Mesenchymal stem cell (in vitro differentiated cells and primary cell): ENCODE measurements at regions not wholly inside any gene's neighbourhood (a gene's known extent, or its start where the extent isn't known, plus 50 kb on each side); places are given as distances from the start of the nearest gene placed in this dataset.

ENCODE experiments used
- DNase-seq: peaks from one replicate; pipeline ENCODE4 v3.0.0-alpha.2; 2013
- H2AFZ ChIP-seq: one replicate; pipeline ENCODE4 v1.6.1; 2013; ENCODE audit warnings: low read depth, mild to moderate bottlenecking, control low read depth, inconsistent platforms, low read length, moderate library complexity
- H2AK5ac ChIP-seq: 2 replicates; pipeline ENCODE4 v1.6.1; 2013; ENCODE audit warnings: low read length, moderate library complexity, mild to moderate bottlenecking, inconsistent platforms; ENCODE audit not compliant: severe bottlenecking
- H2BK120ac ChIP-seq: one replicate; pipeline ENCODE4 v1.6.1; 2013; ENCODE audit warnings: low read depth, mild to moderate bottlenecking, inconsistent platforms, low read length, moderate library complexity
- H2BK12ac ChIP-seq, 2 experiments: one replicate each; pipeline ENCODE4 v1.6.1; 2013; ENCODE audit warnings: inconsistent platforms in 2 of 2, low read length in 2 of 2, mild to moderate bottlenecking in 2 of 2, moderate library complexity in 2 of 2, control low read depth in 1 of 2
- H2BK15ac ChIP-seq: one replicate; pipeline ENCODE4 v1.6.1; 2013; ENCODE audit warnings: mild to moderate bottlenecking, low read depth, inconsistent platforms; ENCODE audit not compliant: poor library complexity, severe bottlenecking
- H2BK5ac ChIP-seq: 2 replicates; pipeline ENCODE4 v1.6.1; 2013; ENCODE audit warnings: low read depth, mild to moderate bottlenecking, low read length, control low read depth, inconsistent platforms; ENCODE audit not compliant: poor library complexity, severe bottlenecking
- H3K14ac ChIP-seq, 2 experiments: one replicate each; pipeline ENCODE4 v1.6.1; 2013; ENCODE audit warnings: inconsistent platforms in 2 of 2, low read length in 2 of 2, control low read depth in 1 of 2, mild to moderate bottlenecking in 1 of 2, moderate library complexity in 1 of 2
- H3K18ac ChIP-seq, 2 experiments: one replicate each; pipeline ENCODE4 v1.6.1; 2013; ENCODE audit warnings: inconsistent platforms in 2 of 2, low read length in 2 of 2, control low read depth in 1 of 2, low read depth in 1 of 2, mild to moderate bottlenecking in 1 of 2
- H3K23ac ChIP-seq, 2 experiments: one replicate each; pipeline ENCODE4 v1.6.1; 2013; ENCODE audit warnings: inconsistent platforms in 2 of 2, low read length in 2 of 2, mild to moderate bottlenecking in 2 of 2, moderate library complexity in 2 of 2, control low read depth in 1 of 2
- H3K27ac ChIP-seq: 2 replicates; pipeline ENCODE4 v1.5.1; 2013; ENCODE audit warnings: mild to moderate bottlenecking, moderate library complexity, low read length, control low read depth, inconsistent platforms; ENCODE audit not compliant: poor library complexity, severe bottlenecking
- H3K27me3 ChIP-seq, 2 experiments: 2 replicates each; pipeline versions ENCODE4 v1.6.1 to v1.7.0; 2013; ENCODE audit warnings: low read length in 2 of 2, mild to moderate bottlenecking in 2 of 2, moderate library complexity in 2 of 2, control low read depth in 1 of 2, inconsistent platforms in 1 of 2; ENCODE audit not compliant: control insufficient read depth in 1 of 2, insufficient read depth in 1 of 2
- H3K36me3 ChIP-seq, 2 experiments: 2 replicates each; pipeline versions ENCODE4 v1.6.1 to v1.7.0; 2013; ENCODE audit warnings: low read length in 2 of 2, control low read depth in 1 of 2, inconsistent platforms in 1 of 2, low read depth in 1 of 2, mild to moderate bottlenecking in 1 of 2; ENCODE audit not compliant: insufficient read depth in 2 of 2, control insufficient read depth in 1 of 2
- H3K4ac ChIP-seq, 2 experiments: one replicate each; pipeline ENCODE4 v1.6.1; 2013; ENCODE audit warnings: inconsistent platforms in 2 of 2, low read length in 2 of 2, mild to moderate bottlenecking in 2 of 2, moderate library complexity in 2 of 2, control low read depth in 1 of 2, low read depth in 1 of 2
- H3K4me1 ChIP-seq: 2 replicates; pipeline ENCODE4 v1.6.1; 2013; ENCODE audit warnings: low read depth, low read length, control low read depth; ENCODE audit not compliant: control insufficient read depth, insufficient read depth
- H3K4me2 ChIP-seq: 2 replicates; pipeline ENCODE4 v1.6.1; 2013; ENCODE audit warnings: low read length, mild to moderate bottlenecking, inconsistent platforms; ENCODE audit not compliant: poor library complexity, severe bottlenecking
- H3K4me3 ChIP-seq, 2 experiments: 2 replicates each; pipeline versions ENCODE4 v1.5.1 to v1.7.0; 2013; ENCODE audit warnings: low read length in 2 of 2, mild to moderate bottlenecking in 2 of 2, control low read depth in 1 of 2, low read depth in 1 of 2; ENCODE audit not compliant: insufficient read depth in 1 of 2
- H3K79me1 ChIP-seq: replicated peaks from 2 replicates; pipeline ENCODE4 v1.6.1; 2013; ENCODE audit warnings: mild to moderate bottlenecking, control low read depth, low read length, inconsistent platforms; ENCODE audit not compliant: poor library complexity, severe bottlenecking
- H3K9ac ChIP-seq: 2 replicates; pipeline ENCODE4 v1.7.0; 2013; ENCODE audit warnings: mild to moderate bottlenecking, low read length, moderate library complexity
- H3K9me3 ChIP-seq: 2 replicates; pipeline ENCODE4 v1.7.0; 2013; ENCODE audit warnings: mild to moderate bottlenecking, low read length; ENCODE audit not compliant: control insufficient read depth
- H4K8ac ChIP-seq: one replicate; pipeline ENCODE4 v1.6.1; 2013; ENCODE audit warnings: inconsistent platforms, mild to moderate bottlenecking, low read length, moderate library complexity
- H4K91ac ChIP-seq: one replicate; pipeline ENCODE4 v1.6.1; 2013; ENCODE audit warnings: mild to moderate bottlenecking, low read length, inconsistent platforms
- WGBS: methylation state at CpG from one replicate; pipeline ENCODE4 v1.1.7; 2013; ENCODE audit warnings: mixed read lengths; 5-methylcytosine and 5-hydroxymethylcytosine counted together

- no peak overlapping the region for H3K27ac ChIP-seq
- H3K4me1 ChIP-seq: no peaks in the 10 kb centered on the region
- H3K4me2 ChIP-seq: no peak overlapping the region
- no peak overlapping the region for H2BK5ac ChIP-seq
- WGBS: 72% methylated on average over 2 of the region's 5 CpGs
- no peak overlapping the region for H2BK15ac ChIP-seq
- H2AK5ac ChIP-seq: no peak overlapping the region
- no peak overlapping the region for H3K4ac ChIP-seq
- peaks cover 4 to 11% of the 10 kb centered on the region in 2 experiments for H3K27me3 ChIP-seq
- no peak overlapping the region for H3K4me3 ChIP-seq
- H3K23ac ChIP-seq: no peak overlapping the region
- no peak overlapping the region for H4K91ac ChIP-seq
- no peak overlapping the region for H3K14ac ChIP-seq
- no peak overlapping the region for H2BK120ac ChIP-seq
- H3K9me3 ChIP-seq: no peaks in the 10 kb centered on the region
- DNase-seq: no peak
- H2AFZ ChIP-seq: no peak overlapping the region
- no peaks in the 10 kb centered on the region for H3K36me3 ChIP-seq
- no peak overlapping the region for H3K18ac ChIP-seq
- no peak overlapping the region for H4K8ac ChIP-seq
- H2BK12ac ChIP-seq: no peak overlapping the region
- no peak overlapping the region for H3K9ac ChIP-seq
- H3K79me1 ChIP-seq: no peaks in the 10 kb centered on the region
Measured at GRCh38 chr12:98259693-98260092, 255.7 kb upstream of the TMPO start.

GRCh38 chr12:98260276-98260675 is 255.1 kb upstream of the TMPO start:
- no peak overlapping the region for H2BK120ac ChIP-seq
- 66% methylated on average over 5 of the region's 5 CpGs for WGBS

GRCh38 chr12:98262902-98263301 is 252.5 kb upstream of the TMPO start:
- no peak overlapping the region for H4K91ac ChIP-seq
- H3K9ac ChIP-seq: no peak overlapping the region
- H3K9me3 ChIP-seq: peaks cover 9% of the 10 kb centered on the region
- H3K4me1 ChIP-seq: no peaks in the 10 kb centered on the region
- no peaks in the 10 kb centered on the region for H3K36me3 ChIP-seq
- H3K4me2 ChIP-seq: no peak overlapping the region
- no peak overlapping the region for H2AFZ ChIP-seq
- peaks cover 4 to 11% of the 10 kb centered on the region in 2 experiments for H3K27me3 ChIP-seq
- H3K23ac ChIP-seq: no peak overlapping the region
- DNase-seq: no peak
- WGBS: 79% methylated on average over 6 of the region's 6 CpGs
- no peak overlapping the region for H2BK5ac ChIP-seq
- no peak overlapping the region for H3K18ac ChIP-seq
- H3K4me3 ChIP-seq: no peak overlapping the region
- H3K79me1 ChIP-seq: no peaks in the 10 kb centered on the region
- H3K4ac ChIP-seq: no peak overlapping the region
- no peak overlapping the region for H3K14ac ChIP-seq
- no peak overlapping the region for H2BK120ac ChIP-seq
- no peak overlapping the region for H4K8ac ChIP-seq
- no peak overlapping the region for H3K27ac ChIP-seq
- no peak overlapping the region for H2BK15ac ChIP-seq
- no peak overlapping the region for H2AK5ac ChIP-seq
- H2BK12ac ChIP-seq: no peak overlapping the region

More at GRCh38 chr12:98260276-98260675, 255.1 kb upstream of the TMPO start:
- Histone ChIP-seq H3K9ac (no peak overlapping the region), H2BK12ac (no peak overlapping the region), H3K4me3 (no peak overlapping the region), H3K14ac (no peak overlapping the region), H4K91ac (no peak overlapping the region), H3K4me2 (no peak overlapping the region), H3K36me3 (no peaks in the 10 kb centered on the region), H3K9me3 (no peaks in the 10 kb centered on the region), H3K18ac (no peak overlapping the region), H3K79me1 (no peaks in the 10 kb centered on the region), H2BK15ac (no peak overlapping the region), H3K27me3 (peaks cover 4 to 11% of the 10 kb centered on the region in 2 experiments), H3K23ac (no peak overlapping the region), H3K4me1 (no peaks in the 10 kb centered on the region), H4K8ac (no peak overlapping the region), H2AFZ (no peak overlapping the region), H2AK5ac (no peak overlapping the region), H2BK5ac (no peak overlapping the region), H3K27ac (no peak overlapping the region), H3K4ac (no peak overlapping the region)
- DNase-seq: no peak

GRCh38 chr12:98274430-98275130 is 240.8 kb upstream of the TMPO start:
- Histone ChIP-seq H4K91ac (no peak overlapping the region), H3K9me3 (no peaks in the 10 kb centered on the region), H2BK120ac (no peak overlapping the region), H2BK12ac (no peak overlapping the region), H3K9ac (no peak overlapping the region), H2AK5ac (no peak overlapping the region), H3K4me3 (no peak overlapping the region), H2AFZ (no peak overlapping the region), H3K4me1 (no peaks in the 10 kb centered on the region), H3K18ac (no peak overlapping the region), H2BK5ac (no peak overlapping the region), H3K36me3 (no peaks in the 10 kb centered on the region), H3K27ac (no peak overlapping the region), H3K79me1 (no peaks in the 10 kb centered on the region), H4K8ac (no peak overlapping the region), H3K4me2 (no peak overlapping the region), H3K27me3 (no peaks in the 10 kb centered on the region), H3K14ac (no peak overlapping the region), H2BK15ac (no peak overlapping the region), H3K23ac (no peak overlapping the region), H3K4ac (no peak overlapping the region)
- 78% methylated on average over 1 of the region's 5 CpGs for WGBS
- no peak for DNase-seq
